ENCODE measurements at regions not wholly inside any gene's neighbourhood (a gene's known extent, or its start where the extent isn't known, plus 50 kb on each side); places are given as distances from the start of the nearest gene placed in this dataset.

- no peaks in the 10 kb centered on the region for H3K27me3 ChIP-seq (ENCODE audit: insufficient read depth)
- peaks cover 13% of the 10 kb centered on the region for H3K27me3 Mint-ChIP-seq (ENCODE audit: insufficient read depth, low read depth, poor library complexity)
- H3K36me3 Mint-ChIP-seq (ENCODE audit: low read depth): no peaks in the 10 kb centered on the region
- TF ChIP-seq POLR2AphosphoS5 (IDR thresholded peaks at IDR 0.05; ENCODE audit: low read depth) (no peak), EZH2 (IDR thresholded peaks at IDR 0.05; ENCODE audit: low read depth, unreplicated experiment) (no peak), ZNF114 (CRISPR knock-in tag; IDR thresholded peaks at IDR 0.05) (no peak), ETS1 (IDR thresholded peaks at IDR 0.05) (no peak), STAT1 (IDR thresholded peaks at IDR 0.05; ENCODE audit: unreplicated experiment) (no peak), CREB1 (CRISPR knock-in tag; IDR thresholded peaks at IDR 0.05; ENCODE audit: low read depth) (no peak), EZH2phosphoT487 (IDR thresholded peaks at IDR 0.05; ENCODE audit: unreplicated experiment) (no peak), JUNB (IDR thresholded peaks at IDR 0.05; ENCODE audit: unreplicated experiment) (no peak), ZNF331 (CRISPR knock-in tag; IDR thresholded peaks at IDR 0.05; ENCODE audit: low read depth) (no peak), NANOG (IDR thresholded peaks at IDR 0.05; ENCODE audit: borderline replicate concordance) (no peak)
- TF ChIP-seq, protein P1, sequence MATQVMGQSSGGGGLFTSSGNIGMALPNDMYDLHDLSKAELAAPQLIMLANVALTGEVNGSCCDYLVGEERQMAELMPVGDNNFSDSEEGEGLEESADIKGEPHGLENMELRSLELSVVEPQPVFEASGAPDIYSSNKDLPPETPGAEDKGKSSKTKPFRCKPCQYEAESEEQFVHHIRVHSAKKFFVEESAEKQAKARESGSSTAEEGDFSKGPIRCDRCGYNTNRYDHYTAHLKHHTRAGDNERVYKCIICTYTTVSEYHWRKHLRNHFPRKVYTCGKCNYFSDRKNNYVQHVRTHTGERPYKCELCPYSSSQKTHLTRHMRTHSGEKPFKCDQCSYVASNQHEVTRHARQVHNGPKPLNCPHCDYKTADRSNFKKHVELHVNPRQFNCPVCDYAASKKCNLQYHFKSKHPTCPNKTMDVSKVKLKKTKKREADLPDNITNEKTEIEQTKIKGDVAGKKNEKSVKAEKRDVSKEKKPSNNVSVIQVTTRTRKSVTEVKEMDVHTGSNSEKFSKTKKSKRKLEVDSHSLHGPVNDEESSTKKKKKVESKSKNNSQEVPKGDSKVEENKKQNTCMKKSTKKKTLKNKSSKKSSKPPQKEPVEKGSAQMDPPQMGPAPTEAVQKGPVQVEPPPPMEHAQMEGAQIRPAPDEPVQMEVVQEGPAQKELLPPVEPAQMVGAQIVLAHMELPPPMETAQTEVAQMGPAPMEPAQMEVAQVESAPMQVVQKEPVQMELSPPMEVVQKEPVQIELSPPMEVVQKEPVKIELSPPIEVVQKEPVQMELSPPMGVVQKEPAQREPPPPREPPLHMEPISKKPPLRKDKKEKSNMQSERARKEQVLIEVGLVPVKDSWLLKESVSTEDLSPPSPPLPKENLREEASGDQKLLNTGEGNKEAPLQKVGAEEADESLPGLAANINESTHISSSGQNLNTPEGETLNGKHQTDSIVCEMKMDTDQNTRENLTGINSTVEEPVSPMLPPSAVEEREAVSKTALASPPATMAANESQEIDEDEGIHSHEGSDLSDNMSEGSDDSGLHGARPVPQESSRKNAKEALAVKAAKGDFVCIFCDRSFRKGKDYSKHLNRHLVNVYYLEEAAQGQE (IDR thresholded peaks at IDR 0.05; ENCODE audit: unreplicated experiment): no peak
- TF ChIP-seq, protein P2, sequence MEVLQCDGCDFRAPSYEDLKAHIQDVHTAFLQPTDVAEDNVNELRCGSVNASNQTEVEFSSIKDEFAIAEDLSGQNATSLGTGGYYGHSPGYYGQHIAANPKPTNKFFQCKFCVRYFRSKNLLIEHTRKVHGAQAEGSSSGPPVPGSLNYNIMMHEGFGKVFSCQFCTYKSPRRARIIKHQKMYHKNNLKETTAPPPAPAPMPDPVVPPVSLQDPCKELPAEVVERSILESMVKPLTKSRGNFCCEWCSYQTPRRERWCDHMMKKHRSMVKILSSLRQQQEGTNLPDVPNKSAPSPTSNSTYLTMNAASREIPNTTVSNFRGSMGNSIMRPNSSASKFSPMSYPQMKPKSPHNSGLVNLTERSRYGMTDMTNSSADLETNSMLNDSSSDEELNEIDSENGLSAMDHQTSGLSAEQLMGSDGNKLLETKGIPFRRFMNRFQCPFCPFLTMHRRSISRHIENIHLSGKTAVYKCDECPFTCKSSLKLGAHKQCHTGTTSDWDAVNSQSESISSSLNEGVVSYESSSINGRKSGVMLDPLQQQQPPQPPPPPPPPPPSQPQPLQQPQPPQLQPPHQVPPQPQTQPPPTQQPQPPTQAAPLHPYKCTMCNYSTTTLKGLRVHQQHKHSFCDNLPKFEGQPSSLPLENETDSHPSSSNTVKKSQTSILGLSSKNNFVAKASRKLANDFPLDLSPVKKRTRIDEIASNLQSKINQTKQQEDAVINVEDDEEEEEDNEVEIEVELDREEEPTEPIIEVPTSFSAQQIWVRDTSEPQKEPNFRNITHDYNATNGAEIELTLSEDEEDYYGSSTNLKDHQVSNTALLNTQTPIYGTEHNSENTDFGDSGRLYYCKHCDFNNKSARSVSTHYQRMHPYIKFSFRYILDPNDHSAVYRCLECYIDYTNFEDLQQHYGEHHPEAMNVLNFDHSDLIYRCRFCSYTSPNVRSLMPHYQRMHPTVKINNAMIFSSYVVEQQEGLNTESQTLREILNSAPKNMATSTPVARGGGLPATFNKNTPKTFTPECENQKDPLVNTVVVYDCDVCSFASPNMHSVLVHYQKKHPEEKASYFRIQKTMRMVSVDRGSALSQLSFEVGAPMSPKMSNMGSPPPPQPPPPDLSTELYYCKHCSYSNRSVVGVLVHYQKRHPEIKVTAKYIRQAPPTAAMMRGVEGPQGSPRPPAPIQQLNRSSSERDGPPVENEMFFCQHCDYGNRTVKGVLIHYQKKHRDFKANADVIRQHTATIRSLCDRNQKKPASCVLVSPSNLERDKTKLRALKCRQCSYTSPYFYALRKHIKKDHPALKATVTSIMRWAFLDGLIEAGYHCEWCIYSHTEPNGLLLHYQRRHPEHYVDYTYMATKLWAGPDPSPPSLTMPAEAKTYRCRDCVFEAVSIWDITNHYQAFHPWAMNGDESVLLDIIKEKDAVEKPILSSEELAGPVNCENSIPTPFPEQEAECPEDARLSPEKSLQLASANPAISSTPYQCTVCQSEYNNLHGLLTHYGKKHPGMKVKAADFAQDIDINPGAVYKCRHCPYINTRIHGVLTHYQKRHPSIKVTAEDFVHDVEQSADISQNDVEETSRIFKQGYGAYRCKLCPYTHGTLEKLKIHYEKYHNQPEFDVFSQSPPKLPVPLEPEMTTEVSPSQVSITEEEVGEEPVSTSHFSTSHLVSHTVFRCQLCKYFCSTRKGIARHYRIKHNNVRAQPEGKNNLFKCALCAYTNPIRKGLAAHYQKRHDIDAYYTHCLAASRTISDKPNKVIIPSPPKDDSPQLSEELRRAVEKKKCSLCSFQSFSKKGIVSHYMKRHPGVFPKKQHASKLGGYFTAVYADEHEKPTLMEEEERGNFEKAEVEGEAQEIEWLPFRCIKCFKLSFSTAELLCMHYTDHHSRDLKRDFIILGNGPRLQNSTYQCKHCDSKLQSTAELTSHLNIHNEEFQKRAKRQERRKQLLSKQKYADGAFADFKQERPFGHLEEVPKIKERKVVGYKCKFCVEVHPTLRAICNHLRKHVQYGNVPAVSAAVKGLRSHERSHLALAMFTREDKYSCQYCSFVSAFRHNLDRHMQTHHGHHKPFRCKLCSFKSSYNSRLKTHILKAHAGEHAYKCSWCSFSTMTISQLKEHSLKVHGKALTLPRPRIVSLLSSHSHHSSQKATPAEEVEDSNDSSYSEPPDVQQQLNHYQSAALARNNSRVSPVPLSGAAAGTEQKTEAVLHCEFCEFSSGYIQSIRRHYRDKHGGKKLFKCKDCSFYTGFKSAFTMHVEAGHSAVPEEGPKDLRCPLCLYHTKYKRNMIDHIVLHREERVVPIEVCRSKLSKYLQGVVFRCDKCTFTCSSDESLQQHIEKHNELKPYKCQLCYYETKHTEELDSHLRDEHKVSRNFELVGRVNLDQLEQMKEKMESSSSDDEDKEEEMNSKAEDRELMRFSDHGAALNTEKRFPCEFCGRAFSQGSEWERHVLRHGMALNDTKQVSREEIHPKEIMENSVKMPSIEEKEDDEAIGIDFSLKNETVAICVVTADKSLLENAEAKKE (CRISPR knock-in tag; IDR thresholded peaks at IDR 0.05): no peak
- TF ChIP-seq, protein P3, sequence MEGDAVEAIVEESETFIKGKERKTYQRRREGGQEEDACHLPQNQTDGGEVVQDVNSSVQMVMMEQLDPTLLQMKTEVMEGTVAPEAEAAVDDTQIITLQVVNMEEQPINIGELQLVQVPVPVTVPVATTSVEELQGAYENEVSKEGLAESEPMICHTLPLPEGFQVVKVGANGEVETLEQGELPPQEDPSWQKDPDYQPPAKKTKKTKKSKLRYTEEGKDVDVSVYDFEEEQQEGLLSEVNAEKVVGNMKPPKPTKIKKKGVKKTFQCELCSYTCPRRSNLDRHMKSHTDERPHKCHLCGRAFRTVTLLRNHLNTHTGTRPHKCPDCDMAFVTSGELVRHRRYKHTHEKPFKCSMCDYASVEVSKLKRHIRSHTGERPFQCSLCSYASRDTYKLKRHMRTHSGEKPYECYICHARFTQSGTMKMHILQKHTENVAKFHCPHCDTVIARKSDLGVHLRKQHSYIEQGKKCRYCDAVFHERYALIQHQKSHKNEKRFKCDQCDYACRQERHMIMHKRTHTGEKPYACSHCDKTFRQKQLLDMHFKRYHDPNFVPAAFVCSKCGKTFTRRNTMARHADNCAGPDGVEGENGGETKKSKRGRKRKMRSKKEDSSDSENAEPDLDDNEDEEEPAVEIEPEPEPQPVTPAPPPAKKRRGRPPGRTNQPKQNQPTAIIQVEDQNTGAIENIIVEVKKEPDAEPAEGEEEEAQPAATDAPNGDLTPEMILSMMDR (conservative IDR thresholded peaks at IDR 0.05; ENCODE audit: low read depth in 2 of 2): no peak
- no peaks in the 10 kb centered on the region for H3K9me2 ChIP-seq (ENCODE audit: insufficient read depth)
- H4K20me1 ChIP-seq (replicated peaks; ENCODE audit: insufficient read depth): no peaks in the 10 kb centered on the region
- H3K27ac Mint-ChIP-seq: no peak overlapping the region
- peaks cover 42% of the 10 kb centered on the region for H3K4me1 Mint-ChIP-seq
- no peaks in the 10 kb centered on the region for H3F3A ChIP-seq (replicated peaks; ENCODE audit: low read depth)
- DNase-seq (ENCODE audit: low spot score): no peak
- no peak overlapping the region for H3K4me3 Mint-ChIP-seq
- 0 out of 2 replicates have a peak overlapping the region, but pooled peaks have one; percentile 43 for H2AFZ ChIP-seq
- no peaks in the 10 kb centered on the region for H3K79me2 ChIP-seq (replicated peaks; ENCODE audit: insufficient read depth)
- no peaks in the 10 kb centered on the region for H3K9me3 Mint-ChIP-seq
- H3K4me3 ChIP-seq: no peak overlapping the region
- ATAC-seq: no peak
- no peak overlapping the region for H3K4me2 ChIP-seq
- H3K36me3 ChIP-seq (ENCODE audit: insufficient read depth): no peaks in the 10 kb centered on the region
- H3K27ac ChIP-seq (ENCODE audit: low read depth): no peak overlapping the region
- peaks cover 20% of the 10 kb centered on the region for H3K4me1 ChIP-seq (ENCODE audit: insufficient read depth)
These were observed 95.7 kb upstream of the ARAP3 start for GRCh38 chr5:141777711-141778110.

All from GM23338 (cell line).